Islet of Langerhans (tissue), 1 donor: ENCODE measurements at regions not wholly inside any gene's neighbourhood (a gene's known extent, or its start where the extent isn't known, plus 50 kb on each side); places are given as distances from the start of the nearest gene placed in this dataset.

Source experiments
- FAIRE-seq: peaks from one replicate; lab custom pipeline; 2011; peaks lifted over from hg19 to GRCh38; lab: Jason Lieb, UNC

GRCh38 chr10:78761311-78761781 is 307.4 kb upstream of the ZMIZ1 start:
- FAIRE-seq: no peak

GRCh38 chr10:78762086-78762630 is 306.6 kb upstream of the ZMIZ1 start:
- FAIRE-seq: no peak

- FAIRE-seq: no peak
These were observed 305.5 kb upstream of the ZMIZ1 start for GRCh38 chr10:78763234-78763633.

GRCh38 chr10:78763651-78764395 is 304.9 kb upstream of the ZMIZ1 start:
- FAIRE-seq: no peak

DNA sequence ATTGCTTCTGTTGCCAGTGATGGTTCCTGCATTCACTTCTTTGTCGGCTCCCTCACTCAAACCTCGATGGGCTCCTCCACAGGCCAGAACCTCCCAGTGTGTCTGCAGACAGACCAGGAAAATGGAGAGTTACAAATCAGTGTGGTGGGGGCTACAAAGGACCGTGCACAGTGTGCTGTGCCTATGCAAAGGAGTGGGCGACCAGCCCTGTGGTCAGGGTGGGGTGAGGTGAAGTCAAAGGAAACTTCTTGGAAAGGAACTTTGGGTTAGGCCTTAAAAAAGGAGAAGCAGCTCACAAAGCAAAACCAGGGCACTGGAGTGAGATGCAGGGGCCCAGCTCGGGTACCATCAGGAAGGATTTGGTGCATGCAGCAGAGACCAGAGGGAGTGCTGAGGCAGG is 304.3 kb upstream of the ZMIZ1 start:
- no peak for FAIRE-seq

GRCh38 chr10:78764846-78765430 is 303.8 kb upstream of the ZMIZ1 start:
- no peak for FAIRE-seq

GRCh38 chr10:78765726-78766335 is 302.9 kb upstream of the ZMIZ1 start:
- no peak for FAIRE-seq

DNA sequence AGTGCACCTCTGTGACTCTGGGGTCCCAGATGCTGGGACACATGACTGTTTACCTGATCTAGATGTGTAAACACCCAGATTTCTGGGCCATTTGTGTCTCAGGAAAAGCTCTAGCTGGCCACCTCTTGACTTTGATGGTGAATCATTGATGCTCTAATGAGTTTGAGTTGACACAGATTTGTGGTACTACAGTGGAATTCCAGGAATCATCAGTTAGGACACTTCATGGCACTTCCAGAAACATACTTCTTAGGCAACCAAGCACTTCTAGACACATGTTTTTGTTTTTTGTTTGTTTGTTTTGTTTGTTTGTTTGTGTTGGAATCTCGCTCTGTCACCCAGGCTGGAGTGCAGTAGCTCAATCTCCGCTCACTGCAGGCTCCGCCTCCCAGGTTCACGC is 302.2 kb upstream of the ZMIZ1 start:
- no peak for FAIRE-seq

DNA sequence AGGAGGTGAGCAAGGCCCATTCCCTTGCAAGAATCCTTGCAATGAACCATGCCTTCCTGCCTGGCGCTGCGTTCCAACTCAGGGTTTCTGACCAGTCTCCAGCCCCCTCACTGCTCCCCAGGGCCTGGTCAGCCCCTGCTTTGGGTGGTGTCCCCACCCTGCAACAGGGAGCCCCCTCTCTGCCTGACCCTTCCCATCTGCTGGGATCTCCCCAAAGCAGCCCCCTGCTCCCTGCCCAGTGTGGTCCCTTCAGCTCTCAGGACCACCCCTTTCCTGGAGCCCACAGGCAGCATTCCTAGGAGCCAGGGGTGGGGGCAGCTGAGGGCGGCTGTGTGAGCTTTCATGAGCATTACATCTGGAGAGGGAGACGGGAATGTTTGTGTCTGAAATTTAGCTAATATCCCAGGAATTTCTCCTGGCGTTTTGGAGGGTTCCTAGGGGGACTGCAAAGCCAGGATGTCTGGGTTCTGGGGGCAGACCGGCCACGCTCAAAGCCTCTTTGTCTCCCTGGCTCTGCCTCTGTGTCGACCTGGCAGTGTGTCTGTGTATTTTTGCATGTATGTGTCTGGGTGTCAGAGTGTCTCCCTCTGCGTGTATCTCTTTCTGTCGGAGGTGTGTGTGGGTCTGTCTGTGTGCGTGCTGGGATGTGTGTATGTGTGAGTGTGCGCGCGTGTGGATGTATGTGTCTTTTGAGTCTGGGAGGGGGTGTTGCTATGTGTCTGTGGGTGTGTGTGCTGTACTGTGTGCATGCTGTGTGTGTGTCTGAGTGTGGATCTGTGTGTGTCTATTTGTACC is 300.5 kb upstream of the ZMIZ1 start:
- FAIRE-seq: no peak

- FAIRE-seq: no peak
These were observed 299.9 kb upstream of the ZMIZ1 start for GRCh38 chr10:78768876-78769275.

DNA sequence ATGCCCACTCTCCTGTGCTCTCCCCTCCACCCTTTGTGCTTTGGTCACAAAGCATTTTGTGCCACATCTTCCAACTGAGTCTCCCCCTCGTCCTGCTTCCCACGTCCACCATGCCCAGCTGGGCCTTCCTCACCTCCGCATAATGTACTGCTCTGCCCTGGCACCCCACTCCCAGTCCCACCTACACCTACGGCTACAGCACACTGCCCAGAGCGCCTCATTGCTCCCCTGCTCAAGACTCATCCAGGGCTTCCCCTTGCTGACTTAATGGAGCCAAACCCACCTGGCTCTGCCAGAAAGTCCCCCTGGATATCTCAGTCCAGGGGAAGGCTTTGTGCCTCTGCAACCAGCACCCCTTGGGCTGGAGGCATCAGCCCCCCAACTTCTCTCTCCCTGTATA is 299.2 kb upstream of the ZMIZ1 start:
- no peak for FAIRE-seq

DNA sequence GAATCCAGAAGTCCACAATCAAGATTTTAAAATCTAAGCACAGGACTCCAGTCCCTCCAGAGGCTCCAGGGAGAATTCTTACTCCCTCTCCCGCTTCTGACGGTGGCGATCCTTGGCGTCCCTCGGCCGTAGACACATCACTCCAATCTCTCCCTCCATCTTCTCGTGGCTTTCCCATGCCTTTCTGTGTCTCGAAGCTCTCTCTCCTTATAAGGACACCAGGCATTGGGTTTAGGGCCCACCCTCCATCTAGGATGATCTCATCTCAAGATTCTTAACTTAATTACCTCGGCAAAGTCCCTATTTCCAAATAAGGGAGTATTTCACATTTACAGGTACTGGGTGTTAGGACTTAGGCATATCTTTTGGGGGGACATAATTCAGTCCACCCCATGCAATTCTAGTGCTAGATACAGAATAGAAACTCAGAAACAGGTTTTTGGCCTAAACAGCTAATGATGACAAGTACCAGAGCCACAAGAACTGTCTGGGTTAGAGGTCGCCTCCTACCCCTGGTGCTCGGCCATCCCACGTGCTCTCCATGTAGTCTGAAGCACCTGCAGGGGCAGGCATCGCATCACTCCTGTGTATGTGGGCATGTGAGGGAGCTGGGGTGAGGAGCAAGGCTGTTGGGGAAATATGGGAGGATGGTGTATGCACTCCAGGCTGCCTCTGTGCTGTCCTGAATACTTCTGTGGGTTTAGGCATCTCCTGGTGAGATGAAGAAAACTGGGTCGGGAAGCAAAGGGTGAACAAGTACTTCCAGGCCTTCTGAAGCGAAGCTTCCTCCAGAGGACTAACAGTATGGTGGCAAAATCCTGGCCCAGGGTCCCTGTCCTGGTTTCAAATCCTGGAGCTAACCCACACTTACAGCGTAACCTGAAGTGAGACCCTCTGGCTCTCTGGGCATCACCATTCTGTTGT is 298.3 kb upstream of the ZMIZ1 start:
- no peak for FAIRE-seq

GRCh38 chr10:78771260-78771659 is 297.5 kb upstream of the ZMIZ1 start:
- no peak for FAIRE-seq

DNA sequence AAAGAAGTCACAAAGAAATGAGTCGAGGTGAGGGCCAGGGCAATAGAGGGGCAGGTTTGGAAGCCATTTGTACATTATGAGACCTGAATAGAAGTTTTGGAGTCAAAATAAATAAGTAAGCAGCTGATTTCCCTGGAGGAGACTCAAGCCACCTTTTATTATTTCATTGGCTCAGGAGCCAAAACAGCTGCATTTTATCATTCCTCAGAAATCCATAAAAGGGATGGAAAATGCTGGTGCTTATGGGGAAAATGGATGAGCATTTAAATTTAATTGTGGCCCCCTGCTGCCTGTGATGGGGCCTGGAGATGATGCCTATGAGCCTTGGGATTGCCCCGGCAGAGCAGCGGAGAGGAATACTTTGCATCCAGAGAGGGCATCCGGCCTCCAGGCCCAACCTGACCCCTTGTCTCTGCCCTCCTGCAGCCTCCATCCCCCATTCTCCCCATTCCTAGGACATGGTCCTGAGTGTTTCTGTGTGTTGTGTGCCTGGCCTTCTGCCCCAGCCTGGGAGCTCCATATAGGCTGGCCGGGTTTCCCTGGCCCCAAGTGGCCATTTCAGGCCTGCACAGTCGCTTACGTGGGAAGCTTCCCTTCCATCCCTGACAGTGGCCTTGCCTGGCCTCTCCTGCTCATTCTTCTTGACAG is 296.8 kb upstream of the ZMIZ1 start:
- no peak for FAIRE-seq

- FAIRE-seq: no peak
These were observed 296.3 kb upstream of the ZMIZ1 start for GRCh38 chr10:78772486-78772885.

DNA sequence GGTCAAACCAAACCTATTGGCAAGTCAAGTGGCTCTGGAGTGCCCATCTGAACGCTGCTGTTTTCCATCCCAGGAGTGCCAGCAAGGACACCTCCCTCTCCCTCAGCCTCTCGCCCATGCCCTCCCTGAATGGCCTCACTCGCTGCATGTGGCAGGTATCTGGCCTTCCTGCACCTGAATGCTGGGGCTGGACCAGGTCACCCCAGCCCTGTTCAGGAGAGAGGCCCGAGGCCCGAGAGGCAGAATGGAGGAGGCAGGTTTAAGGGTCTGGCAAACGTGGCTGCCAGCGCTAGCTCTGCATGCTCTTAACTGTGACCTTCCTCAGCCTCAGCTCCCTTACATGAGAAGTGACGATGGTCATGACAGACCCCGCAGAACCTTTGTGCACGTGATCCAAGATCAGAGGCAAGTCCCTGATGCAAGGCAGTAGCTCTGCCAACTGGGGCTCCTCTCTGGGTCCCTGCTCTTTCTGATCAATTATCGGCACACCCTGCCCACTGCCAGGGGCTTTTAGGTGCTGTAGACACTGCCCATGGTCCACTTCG is 295.7 kb upstream of the ZMIZ1 start:
- no peak for FAIRE-seq

DNA sequence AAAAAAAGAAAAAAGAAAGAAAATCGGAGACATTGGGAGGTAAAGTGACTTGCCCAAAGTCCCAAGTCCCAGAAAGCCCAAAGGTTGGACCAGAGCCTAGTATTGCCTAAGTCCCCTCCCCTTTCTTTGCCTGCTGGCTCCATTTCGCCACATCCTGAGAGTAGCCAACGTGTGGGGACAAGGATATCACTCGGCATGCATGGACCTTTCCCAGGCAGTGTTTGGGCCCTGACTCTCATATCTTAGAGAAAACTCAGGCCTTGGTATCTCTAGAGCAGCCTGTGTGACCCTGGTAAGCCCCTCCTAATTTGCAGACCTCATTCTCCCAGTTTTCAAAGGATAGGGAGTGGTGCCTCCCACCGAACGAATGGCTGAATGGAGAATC is 294.2 kb upstream of the ZMIZ1 start:
- FAIRE-seq: no peak

DNA sequence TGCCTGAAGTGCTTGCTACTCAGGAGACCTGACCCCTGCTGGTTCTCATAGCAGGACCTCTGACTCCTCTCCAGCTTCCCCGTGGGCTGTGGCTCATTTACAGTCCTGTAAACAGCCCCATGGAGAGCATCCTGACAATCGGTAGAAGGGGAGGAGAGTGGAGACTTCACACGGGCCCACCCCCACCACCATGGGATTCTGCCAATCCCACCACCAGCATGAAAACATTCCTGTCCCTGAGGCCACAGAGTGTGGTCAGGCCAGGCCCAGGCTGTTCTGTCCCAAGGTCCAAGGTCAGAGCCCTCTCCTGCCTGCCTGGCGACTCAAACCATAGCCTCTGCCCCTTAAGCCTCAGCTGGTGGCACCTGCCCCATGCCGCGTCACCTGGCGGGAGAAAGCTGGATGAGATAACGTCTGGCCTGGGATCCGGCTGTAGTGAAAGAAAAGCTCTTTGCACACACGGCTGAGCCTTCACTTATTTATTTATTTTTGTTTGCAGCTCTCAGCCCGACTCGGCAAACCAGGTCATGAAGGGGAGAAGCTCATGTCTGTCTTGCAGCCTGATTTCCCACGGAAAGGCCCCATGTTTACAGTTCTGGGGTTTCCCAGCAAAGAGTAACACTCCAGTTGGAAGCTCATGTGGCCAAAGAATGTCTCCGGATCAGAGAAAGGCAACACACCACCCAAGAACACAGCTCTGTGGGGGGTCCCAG is 293.6 kb upstream of the ZMIZ1 start:
- FAIRE-seq: no peak

- no peak for FAIRE-seq
These were observed 292.9 kb upstream of the ZMIZ1 start for GRCh38 chr10:78775891-78776290.

DNA sequence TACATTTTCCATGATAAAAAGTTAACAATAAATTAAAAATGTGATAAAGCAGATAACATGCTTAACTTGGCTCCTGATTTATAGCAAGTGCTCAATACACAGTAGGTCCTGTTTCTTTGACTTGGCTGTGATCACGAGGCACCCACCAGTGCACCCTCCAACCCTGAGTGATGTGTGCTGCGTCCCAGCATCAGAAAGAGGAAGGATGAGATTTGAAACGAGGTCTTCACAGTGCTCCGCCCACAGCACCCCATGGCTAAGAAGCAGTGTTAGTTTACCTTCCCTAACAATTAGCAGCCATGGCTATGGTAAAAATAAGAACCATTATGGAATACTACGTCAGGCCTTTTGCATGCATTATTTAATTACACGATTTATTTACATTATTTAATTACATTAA is 292.0 kb upstream of the ZMIZ1 start:
- FAIRE-seq: no peak
